CD14-positive monocyte (primary cell): ENCODE measurements at regions not wholly inside any gene's neighbourhood (a gene's known extent, or its start where the extent isn't known, plus 50 kb on each side); places are given as distances from the start of the nearest gene placed in this dataset.

Experiments
- DNase-seq, 3 donors: peaks; one replicate each; pipeline ENCODE4 v3.0.0-alpha.2; 2011 to 2022
- H2AFZ ChIP-seq: 2 replicates; pipeline ENCODE4 v1.6.0; 2012; ENCODE audit warnings: mild to moderate bottlenecking, low read depth, low read length, inconsistent platforms; ENCODE audit not compliant: insufficient read depth, poor library complexity, severe bottlenecking
- H3K27ac ChIP-seq, 2 donors: 1 replicate in 1 of 2; 2 replicates in 1 of 2; pipeline ENCODE4 v1.5.1; 2012 to 2013; ENCODE audit warnings: low read length in 2 of 2, control low read depth in 1 of 2, inconsistent platforms in 1 of 2, low read depth in 1 of 2, mild to moderate bottlenecking in 1 of 2
- H3K27me3 ChIP-seq, 2 donors: one replicate each; pipeline versions ENCODE4 v1.6.0 to v1.6.1; 2011 to 2013; ENCODE audit warnings: low read length in 2 of 2; ENCODE audit not compliant: control insufficient read depth in 2 of 2, insufficient read depth in 2 of 2
- H3K36me3 ChIP-seq, 2 donors: replicated peaks in 1 of 2; 1 replicate in 1 of 2; 2 replicates in 1 of 2; pipeline versions ENCODE4 v1.5.1 to v1.6.1; 2012 to 2013; ENCODE audit warnings: low read length in 2 of 2, control low read depth in 1 of 2, inconsistent platforms in 1 of 2, mild to moderate bottlenecking in 1 of 2; ENCODE audit not compliant: insufficient read depth in 2 of 2, control insufficient read depth in 1 of 2
- H3K4me1 ChIP-seq, 2 donors: 1 replicate in 1 of 2; 2 replicates in 1 of 2; pipeline versions ENCODE4 v1.5.1 to v1.6.1; 2012 to 2013; ENCODE audit warnings: low read length in 2 of 2, control low read depth in 1 of 2, inconsistent platforms in 1 of 2, mild to moderate bottlenecking in 1 of 2, moderate library complexity in 1 of 2; ENCODE audit not compliant: insufficient read depth in 2 of 2, control insufficient read depth in 1 of 2
- H3K4me2 ChIP-seq: replicated peaks from 2 replicates; pipeline ENCODE3; 2012; ENCODE audit warnings: low read length, moderate library complexity, mild to moderate bottlenecking; ENCODE audit not compliant: poor library complexity, severe bottlenecking; ENCODE audit errors: extremely low read depth
- H3K4me3 ChIP-seq, 3 experiments: fragments of 200-600 bp in 1 of 3; sonication (generic) in 1 of 3; replicated peaks in 1 of 3; 1 replicate in 2 of 3; 2 replicates in 1 of 3; pipeline ENCODE4 v1.5.1; 2011 to 2013; ENCODE audit warnings: low read length in 3 of 3, mild to moderate bottlenecking in 3 of 3, control low read depth in 2 of 3, low read depth in 2 of 3, inconsistent platforms in 1 of 3, moderate library complexity in 1 of 3
- H3K79me2 ChIP-seq: 2 replicates; pipeline ENCODE4 v1.6.0; 2012; ENCODE audit warnings: mild to moderate bottlenecking, control low read depth, inconsistent platforms, low read length, moderate library complexity; ENCODE audit not compliant: insufficient read depth
- H3K9ac ChIP-seq: 2 replicates; pipeline ENCODE4 v1.6.0; 2017; ENCODE audit warnings: low read length, mild to moderate bottlenecking; ENCODE audit not compliant: insufficient read depth, poor library complexity, severe bottlenecking
- H3K9me3 ChIP-seq, 2 donors: replicated peaks in 1 of 2; 1 replicate in 1 of 2; 2 replicates in 1 of 2; pipeline versions ENCODE4 v1.5.1 to v1.6.1; 2012 to 2013; ENCODE audit warnings: low read length in 2 of 2, control low read depth in 1 of 2; ENCODE audit not compliant: control insufficient read depth in 1 of 2, insufficient read depth in 1 of 2
- H4K20me1 ChIP-seq: 2 replicates; pipeline ENCODE4 v1.6.0; 2012; ENCODE audit warnings: mild to moderate bottlenecking, low read length, control low read depth, moderate library complexity; ENCODE audit not compliant: insufficient read depth
- H3K27ac Mint-ChIP-seq, 7 donors: one replicate each; pipeline ENCODE4 v1.8.0; 2020; ENCODE audit warnings: mild to moderate bottlenecking in 7 of 7, mixed read lengths in 7 of 7, moderate library complexity in 6 of 7, inconsistent platforms in 2 of 7
- H3K27me3 Mint-ChIP-seq, 3 donors: one replicate each; pipeline ENCODE4 v1.8.0; 2021 to 2022; ENCODE audit warnings: low read depth in 3 of 3, mild to moderate bottlenecking in 3 of 3, mixed read lengths in 3 of 3, moderate library complexity in 3 of 3, inconsistent platforms in 1 of 3
- H3K36me3 Mint-ChIP-seq, 2 donors: one replicate each; pipeline ENCODE4 v1.8.0; 2020; ENCODE audit warnings: mixed read lengths in 2 of 2, inconsistent platforms in 1 of 2, mild to moderate bottlenecking in 1 of 2
- H3K4me1 Mint-ChIP-seq: one replicate; pipeline ENCODE4 v1.8.0; 2020; ENCODE audit warnings: mild to moderate bottlenecking, mixed read lengths
- H3K4me3 Mint-ChIP-seq, 2 donors: one replicate each; pipeline ENCODE4 v1.8.0; 2020; ENCODE audit warnings: mild to moderate bottlenecking in 2 of 2, mixed read lengths in 2 of 2, moderate library complexity in 1 of 2
- H3K9me3 Mint-ChIP-seq, 7 donors: one replicate each; pipeline ENCODE4 v1.8.0; 2020 to 2022; ENCODE audit warnings: mixed read lengths in 7 of 7, mild to moderate bottlenecking in 6 of 7, moderate library complexity in 6 of 7, inconsistent platforms in 2 of 7
- WGBS: methylation state at CpG from one replicate; pipeline ENCODE4 v1.1.5; 2013; ENCODE audit warnings: missing lambda C conversion rate; ENCODE audit not compliant: insufficient coverage; 5-methylcytosine and 5-hydroxymethylcytosine counted together
- intact Hi-C, 2 donors: fragments of 100-400 bp; cut with micrococcal nuclease; formaldehyde crosslinking; loops; one replicate each; pipeline versions ENCODE4 v1.15.0 to v1.15.1; 2023
- TF ChIP-seq, protein P1 (sequence below): fragments of 200-600 bp; IDR thresholded peaks from one replicate; pipeline ENCODE4 v1.8.0; 2022; ENCODE audit warnings: antibody characterized with exemption, mild to moderate bottlenecking

- no peak overlapping the region for H3K4me3 Mint-ChIP-seq
- no peak overlapping the region for H3K4me2 ChIP-seq
Measured at GRCh38 chr7:47148536-47149207, 433.2 kb downstream of the TNS3 start.

GRCh38 chr7:47147213-47147631 is 434.7 kb downstream of the TNS3 start:
- peak in 1 of 3 donors; percentile 19 for DNase-seq
- Histone ChIP-seq H4K20me1 (no peaks in the 10 kb centered on the region), H3K4me2 (no peak overlapping the region), H3K36me3 (no peaks in the 10 kb centered on the region), H3K27ac (no peak overlapping the region), H3K4me1 (peaks cover 0 to 36% of the 10 kb centered on the region in 2 donors), H2AFZ (no peak overlapping the region), H3K9ac (no peak overlapping the region), H3K27me3 (no peaks in the 10 kb centered on the region), H3K9me3 (no peaks in the 10 kb centered on the region), H3K4me3 (no peak overlapping the region), H3K79me2 (no peaks in the 10 kb centered on the region)
- TF ChIP-seq, protein P1, sequence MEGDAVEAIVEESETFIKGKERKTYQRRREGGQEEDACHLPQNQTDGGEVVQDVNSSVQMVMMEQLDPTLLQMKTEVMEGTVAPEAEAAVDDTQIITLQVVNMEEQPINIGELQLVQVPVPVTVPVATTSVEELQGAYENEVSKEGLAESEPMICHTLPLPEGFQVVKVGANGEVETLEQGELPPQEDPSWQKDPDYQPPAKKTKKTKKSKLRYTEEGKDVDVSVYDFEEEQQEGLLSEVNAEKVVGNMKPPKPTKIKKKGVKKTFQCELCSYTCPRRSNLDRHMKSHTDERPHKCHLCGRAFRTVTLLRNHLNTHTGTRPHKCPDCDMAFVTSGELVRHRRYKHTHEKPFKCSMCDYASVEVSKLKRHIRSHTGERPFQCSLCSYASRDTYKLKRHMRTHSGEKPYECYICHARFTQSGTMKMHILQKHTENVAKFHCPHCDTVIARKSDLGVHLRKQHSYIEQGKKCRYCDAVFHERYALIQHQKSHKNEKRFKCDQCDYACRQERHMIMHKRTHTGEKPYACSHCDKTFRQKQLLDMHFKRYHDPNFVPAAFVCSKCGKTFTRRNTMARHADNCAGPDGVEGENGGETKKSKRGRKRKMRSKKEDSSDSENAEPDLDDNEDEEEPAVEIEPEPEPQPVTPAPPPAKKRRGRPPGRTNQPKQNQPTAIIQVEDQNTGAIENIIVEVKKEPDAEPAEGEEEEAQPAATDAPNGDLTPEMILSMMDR = no peak
- WGBS = no CpG with 5 or more reads among the region's 3 CpGs
- H3K4me1 Mint-ChIP-seq = peaks cover 28% of the 10 kb centered on the region
- H3K27ac Mint-ChIP-seq = peak overlapping the region in 3 of 7 donors; percentile 25 to 61 (median 33)
- H3K9me3 Mint-ChIP-seq = peaks cover 0 to 12% (median 4%) of the 10 kb centered on the region in 7 donors
- peaks cover 0 to 2% (median 2%) of the 10 kb centered on the region in 3 donors for H3K27me3 Mint-ChIP-seq
- H3K36me3 Mint-ChIP-seq = no peaks in the 10 kb centered on the region
- intact Hi-C loops = no loop called here
- H3K4me3 Mint-ChIP-seq = no peak overlapping the region

More at GRCh38 chr7:47148536-47149207, 433.2 kb downstream of the TNS3 start:
- TF ChIP-seq, protein P1 = no peak
- Histone ChIP-seq H3K27me3 (no peaks in the 10 kb centered on the region), H2AFZ (no peak overlapping the region), H3K4me1 (peaks cover 0 to 44% of the 10 kb centered on the region in 2 donors), H3K27ac (no peak overlapping the region), H3K9me3 (no peaks in the 10 kb centered on the region), H3K79me2 (no peaks in the 10 kb centered on the region), H3K4me3 (no peak overlapping the region), H3K9ac (no peak overlapping the region), H4K20me1 (no peaks in the 10 kb centered on the region), H3K36me3 (no peaks in the 10 kb centered on the region)
- WGBS = 60% methylated on average over 2 of the region's 5 CpGs
- Mint-ChIP-seq H3K36me3 (no peaks in the 10 kb centered on the region), H3K27ac (peak overlapping the region in 2 of 7 donors; percentile 18 to 92), H3K9me3 (peaks cover 0 to 12% (median 4%) of the 10 kb centered on the region in 7 donors), H3K4me1 (peaks cover 37% of the 10 kb centered on the region), H3K27me3 (peaks cover 0 to 2% (median 0%) of the 10 kb centered on the region in 3 donors)
- DNase-seq = no peak
- intact Hi-C loops = no loop called here
